OCI-LY1 (cell line): ENCODE measurements at regions not wholly inside any gene's neighbourhood (a gene's known extent, or its start where the extent isn't known, plus 50 kb on each side); places are given as distances from the start of the nearest gene placed in this dataset.

Source experiments
- CTCF ChIP-seq: fragments of 200-600 bp; sonication (generic), shearing (Covaris generic); IDR thresholded peaks from 2 replicates; pipeline ENCODE4 v1.5.1; 2017; ENCODE audit warnings: mild to moderate bottlenecking, antibody characterized with exemption, low read length, moderate library complexity, mixed read lengths
- EZH2 ChIP-seq: fragments of 200-600 bp; sonication (generic), shearing (Covaris generic); IDR thresholded peaks from 2 replicates; pipeline ENCODE4 v1.8.0; 2017; ENCODE audit warnings: borderline replicate concordance, mixed run types, mild to moderate bottlenecking, antibody characterized with exemption, low read length, moderate library complexity, mixed read lengths

DNA sequence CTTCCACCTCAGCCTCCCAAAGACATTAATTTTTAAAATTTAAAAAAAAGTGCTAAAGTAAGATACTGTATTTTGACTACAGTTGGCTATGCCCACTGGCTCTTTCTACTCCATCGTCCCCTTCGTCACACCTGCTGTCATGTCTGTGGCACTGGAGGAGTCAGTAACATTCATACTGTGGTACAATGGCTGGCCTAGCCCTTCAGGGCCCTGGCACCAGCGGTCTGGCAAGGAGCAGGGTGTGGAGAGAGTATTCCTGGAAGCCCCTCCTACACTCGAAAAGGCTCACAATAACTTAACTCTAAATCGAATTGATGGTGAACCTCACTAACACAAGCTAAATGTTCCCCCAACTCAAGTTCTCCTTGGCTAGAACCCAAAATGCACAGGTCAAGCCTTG is 89.7 kb upstream of the RASGRF1 start:
- TF ChIP-seq EZH2: no peak
- TF ChIP-seq CTCF: no peak
